ENCODE measurements at regions not wholly inside any gene's neighbourhood (a gene's known extent, or its start where the extent isn't known, plus 50 kb on each side); places are given as distances from the start of the nearest gene placed in this dataset.

- FAIRE-seq (no peak), DNase-seq (ENCODE audit: low read depth in 1 of 2, low spot score in 1 of 2) (no peak), ATAC-seq (no peak)
- Histone ChIP-seq H3K4me3 (no peak overlapping the region), H3K4me2 (no peak overlapping the region), H3K27ac (no peak overlapping the region), H3K4me1 (no peaks in the 10 kb centered on the region), H3K9me3 (no peaks in the 10 kb centered on the region)
- ChIA-PET CTCF (no interaction called here), POLR2A (no interaction called here)
- TF ChIP-seq TP53 (CRISPR knock-in tag; IDR thresholded peaks at IDR 0.05) (no peak), SREBF2 (IDR thresholded peaks at IDR 0.05) (no peak), MAZ (IDR thresholded peaks at IDR 0.05; ENCODE audit: borderline replicate concordance, low read depth, low read length) (no peak), SMC3 (IDR thresholded peaks at IDR 0.05) (no peak)
- 39% methylated on average over 3 of the region's 3 CpGs for WGBS (ENCODE audit: missing lambda C conversion rate)
Observed at GRCh38 chr2:156115338-156115737, 217.2 kb downstream of the NR4A2 start.

GRCh38 chr2:156112323-156112722 is 220.2 kb downstream of the NR4A2 start:
- 33% methylated on average over 1 of the region's 1 CpG for WGBS (ENCODE audit: missing lambda C conversion rate)
- H3K4me1 ChIP-seq: no peaks in the 10 kb centered on the region
- H3K27ac ChIP-seq: no peak overlapping the region
- FAIRE-seq: no peak
- no peak overlapping the region for H3K4me2 ChIP-seq
- H3K9me3 ChIP-seq: no peaks in the 10 kb centered on the region
- POLR2A ChIA-PET: no interaction called here
- no peak for ATAC-seq
- H3K4me3 ChIP-seq: no peak overlapping the region
- no peak for DNase-seq (ENCODE audit: low read depth in 1 of 2, low spot score in 1 of 2)
- no peak for TF ChIP-seq BHLHE40 (IDR thresholded peaks at IDR 0.05; ENCODE audit: low read depth, low read length)
- CTCF ChIA-PET: no interaction called here

- Histone ChIP-seq H3K9me3 (no peaks in the 10 kb centered on the region), H3K4me1 (no peaks in the 10 kb centered on the region), H3K4me2 (no peak overlapping the region), H3K27ac (no peak overlapping the region), H3K4me3 (no peak overlapping the region)
- DNase-seq (ENCODE audit: low read depth in 1 of 2, low spot score in 1 of 2) (peak in 1 of 2 experiments; percentile 46), ATAC-seq (peak in 1 of 2 experiments; percentile 82; a peak in 4 of 6 replicates), FAIRE-seq (no peak)
- WGBS (ENCODE audit: missing lambda C conversion rate): 25% methylated on average over 2 of the region's 2 CpGs
- ChIA-PET POLR2A (interaction anchor here (0.7 to 1.0 kb wide), 2 partner anchors 213 to 224 kb away, joined by 3 to 5 read pairs; no protein-coding TSS in a partner anchor), CTCF (no interaction called here)
- TF ChIP-seq NPAS2 (CRISPR knock-in tag; IDR thresholded peaks at IDR 0.05; ENCODE audit: borderline replicate concordance) (no peak), RAD21 (conservative IDR thresholded peaks at IDR 0.05 in 1 of 2, IDR thresholded peaks at IDR 0.05 in 1 of 2) (peak in 1 of 2 experiments; percentile 24; a peak in 1 of 5 replicates)
Observed at GRCh38 chr2:156110890-156111289, 221.6 kb downstream of the NR4A2 start.

- H3K4me1 ChIP-seq: no peaks in the 10 kb centered on the region
- H3K27ac ChIP-seq: no peak overlapping the region
- H3K4me2 ChIP-seq: no peak overlapping the region
- no peak overlapping the region for H3K4me3 ChIP-seq
- POLR2A ChIA-PET: no interaction called here
- ATAC-seq (no peak), DNase-seq (ENCODE audit: low read depth in 1 of 2, low spot score in 1 of 2) (no peak), FAIRE-seq (no peak)
- no peaks in the 10 kb centered on the region for H3K9me3 ChIP-seq
- CTCF ChIA-PET: no interaction called here
- 89% methylated on average over 1 of the region's 1 CpG for WGBS (ENCODE audit: missing lambda C conversion rate)
- TF ChIP-seq JUN (IDR thresholded peaks at IDR 0.05): no peak
- no peak for TF ChIP-seq GATA3 (IDR thresholded peaks at IDR 0.05; ENCODE audit: borderline replicate concordance)
- TF ChIP-seq FOSB (CRISPR knock-in tag; IDR thresholded peaks at IDR 0.05): no peak
- no peak for TF ChIP-seq POLR2AphosphoS2 (conservative IDR thresholded peaks at IDR 0.05; ENCODE audit: low read length)
- TF ChIP-seq MYC (IDR thresholded peaks at IDR 0.05; ENCODE audit: borderline replicate concordance, low read length): no peak
- TF ChIP-seq MAX (IDR thresholded peaks at IDR 0.05): no peak
- no peak for TF ChIP-seq HEYL (CRISPR knock-in tag; IDR thresholded peaks at IDR 0.05)
- TF ChIP-seq ZSCAN20 (CRISPR knock-in tag; IDR thresholded peaks at IDR 0.05): no peak
- no peak for TF ChIP-seq CEBPB (IDR thresholded peaks at IDR 0.05)
- no peak for TF ChIP-seq TFCP2L1 (CRISPR knock-in tag; IDR thresholded peaks at IDR 0.05)
- no peak for TF ChIP-seq HMGXB4 (CRISPR knock-in tag; IDR thresholded peaks at IDR 0.05; ENCODE audit: borderline replicate concordance)
- no peak for TF ChIP-seq HOXA7 (CRISPR knock-in tag; IDR thresholded peaks at IDR 0.05)
- TF ChIP-seq HES2 (IDR thresholded peaks at IDR 0.05): no peak
- TF ChIP-seq RCOR1 (IDR thresholded peaks at IDR 0.05; ENCODE audit: low read depth, low read length): no peak
- TF ChIP-seq ZNF302 (CRISPR knock-in tag; IDR thresholded peaks at IDR 0.05): no peak
- no peak for TF ChIP-seq HDAC2 (IDR thresholded peaks at IDR 0.05)
- no peak for TF ChIP-seq MAFK (IDR thresholded peaks at IDR 0.05; ENCODE audit: partially characterized antibody)
- no peak for TF ChIP-seq JUNB (IDR thresholded peaks at IDR 0.05)
- TF ChIP-seq FOSL2 (IDR thresholded peaks at IDR 0.05): no peak
- no peak for TF ChIP-seq FOSL2 (CRISPR knock-in tag; IDR thresholded peaks at IDR 0.05)
- TF ChIP-seq E2F6 (IDR thresholded peaks at IDR 0.05; ENCODE audit: borderline replicate concordance, low read depth): no peak
Observed at GRCh38 chr2:156099382-156099781, 233.1 kb downstream of the NR4A2 start.

Measured in A549 (cell line).